ENCODE measurements at regions not wholly inside any gene's neighbourhood (a gene's known extent, or its start where the extent isn't known, plus 50 kb on each side); places are given as distances from the start of the nearest gene placed in this dataset.

GRCh38 chr4:162847945-162848549 is 318.6 kb downstream of the NAF1 start:
- no peak for ATAC-seq
- FAIRE-seq: no peak
- ChIA-PET CTCF (no interaction called here), POLR2A (no interaction called here)
- WGBS (ENCODE audit: missing lambda C conversion rate): 0% methylated on average over 1 of the region's 1 CpG
- H3K27ac ChIP-seq: no peak overlapping the region
- no peak overlapping the region for H3K4me2 ChIP-seq
- DNase-seq (ENCODE audit: low read depth in 1 of 2, low spot score in 1 of 2): no peak
- H3K4me1 ChIP-seq: no peaks in the 10 kb centered on the region
- H3K4me3 ChIP-seq: no peak overlapping the region
- no peaks in the 10 kb centered on the region for H3K9me3 ChIP-seq
- TF ChIP-seq RAD21 (conservative IDR thresholded peaks at IDR 0.05 in 1 of 2, IDR thresholded peaks at IDR 0.05 in 1 of 2) (no peak), PHF8 (IDR thresholded peaks at IDR 0.05; ENCODE audit: borderline replicate concordance, low read depth) (no peak), ESRRA (IDR thresholded peaks at IDR 0.05; ENCODE audit: borderline replicate concordance, low read length) (no peak), RFX5 (IDR thresholded peaks at IDR 0.05) (no peak), CBX2 (IDR thresholded peaks at IDR 0.05; ENCODE audit: borderline replicate concordance, low read depth) (no peak), EHF (CRISPR knock-in tag; IDR thresholded peaks at IDR 0.05) (no peak)

- H3K27ac ChIP-seq: no peak overlapping the region
- H3K4me2 ChIP-seq: no peak overlapping the region
- FAIRE-seq (no peak), DNase-seq (ENCODE audit: low read depth in 1 of 2, low spot score in 1 of 2) (no peak), ATAC-seq (no peak)
- no peaks in the 10 kb centered on the region for H3K9me3 ChIP-seq
- TF ChIP-seq PHF8 (IDR thresholded peaks at IDR 0.05; ENCODE audit: borderline replicate concordance, low read depth): no peak
- no peak for TF ChIP-seq CBX2 (IDR thresholded peaks at IDR 0.05; ENCODE audit: borderline replicate concordance, low read depth)
- 37% methylated on average over 1 of the region's 1 CpG for WGBS (ENCODE audit: missing lambda C conversion rate)
- ChIA-PET CTCF (no interaction called here), POLR2A (no interaction called here)
- no peak overlapping the region for H3K4me3 ChIP-seq
- H3K4me1 ChIP-seq: no peaks in the 10 kb centered on the region
Measured at GRCh38 chr4:162841753-162842152, 324.9 kb downstream of the NAF1 start.

- peak in 1 of 2 experiments; percentile 53; a peak in 2 of 6 replicates for ATAC-seq
- CTCF ChIA-PET: no interaction called here
- peak in 1 of 2 experiments; percentile 8 for DNase-seq (ENCODE audit: low read depth in 1 of 2, low spot score in 1 of 2)
- Histone ChIP-seq H3K4me2 (no peak overlapping the region), H3K27ac (no peak overlapping the region), H3K4me1 (no peaks in the 10 kb centered on the region), H3K9me3 (no peaks in the 10 kb centered on the region), H3K4me3 (no peak overlapping the region)
- POLR2A ChIA-PET: no interaction called here
- WGBS (ENCODE audit: missing lambda C conversion rate): 68% methylated on average over 4 of the region's 4 CpGs
- TF ChIP-seq KDM5A (IDR thresholded peaks at IDR 0.05) (no peak), PHF8 (IDR thresholded peaks at IDR 0.05; ENCODE audit: borderline replicate concordance, low read depth) (no peak), PBX3 (IDR thresholded peaks at IDR 0.05) (no peak), POLR2AphosphoS2 (conservative IDR thresholded peaks at IDR 0.05; ENCODE audit: low read length) (no peak), EHMT2 (IDR thresholded peaks at IDR 0.05; ENCODE audit: low read depth) (no peak), NR3C1 (IDR thresholded peaks at IDR 0.05) (no peak), RNF2 (IDR thresholded peaks at IDR 0.05; ENCODE audit: borderline replicate concordance, low read depth) (no peak), EHF (CRISPR knock-in tag; IDR thresholded peaks at IDR 0.05) (no peak), HOXB13 (CRISPR knock-in tag; IDR thresholded peaks at IDR 0.05; ENCODE audit: low read depth) (no peak), BHLHE40 (IDR thresholded peaks at IDR 0.05; ENCODE audit: low read depth, low read length) (no peak), MAFK (IDR thresholded peaks at IDR 0.05; ENCODE audit: partially characterized antibody) (no peak), HOXB5 (CRISPR knock-in tag; IDR thresholded peaks at IDR 0.05) (no peak), HEYL (CRISPR knock-in tag; IDR thresholded peaks at IDR 0.05) (no peak), MAZ (IDR thresholded peaks at IDR 0.05; ENCODE audit: borderline replicate concordance, low read depth, low read length) (no peak), ATOH8 (CRISPR knock-in tag; IDR thresholded peaks at IDR 0.05; ENCODE audit: low read depth) (no peak), SREBF2 (IDR thresholded peaks at IDR 0.05) (no peak), CBX8 (IDR thresholded peaks at IDR 0.05) (no peak)
- TF ChIP-seq, protein P1, sequence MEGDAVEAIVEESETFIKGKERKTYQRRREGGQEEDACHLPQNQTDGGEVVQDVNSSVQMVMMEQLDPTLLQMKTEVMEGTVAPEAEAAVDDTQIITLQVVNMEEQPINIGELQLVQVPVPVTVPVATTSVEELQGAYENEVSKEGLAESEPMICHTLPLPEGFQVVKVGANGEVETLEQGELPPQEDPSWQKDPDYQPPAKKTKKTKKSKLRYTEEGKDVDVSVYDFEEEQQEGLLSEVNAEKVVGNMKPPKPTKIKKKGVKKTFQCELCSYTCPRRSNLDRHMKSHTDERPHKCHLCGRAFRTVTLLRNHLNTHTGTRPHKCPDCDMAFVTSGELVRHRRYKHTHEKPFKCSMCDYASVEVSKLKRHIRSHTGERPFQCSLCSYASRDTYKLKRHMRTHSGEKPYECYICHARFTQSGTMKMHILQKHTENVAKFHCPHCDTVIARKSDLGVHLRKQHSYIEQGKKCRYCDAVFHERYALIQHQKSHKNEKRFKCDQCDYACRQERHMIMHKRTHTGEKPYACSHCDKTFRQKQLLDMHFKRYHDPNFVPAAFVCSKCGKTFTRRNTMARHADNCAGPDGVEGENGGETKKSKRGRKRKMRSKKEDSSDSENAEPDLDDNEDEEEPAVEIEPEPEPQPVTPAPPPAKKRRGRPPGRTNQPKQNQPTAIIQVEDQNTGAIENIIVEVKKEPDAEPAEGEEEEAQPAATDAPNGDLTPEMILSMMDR (IDR thresholded peaks at IDR 0.05): no peak
- TF ChIP-seq, protein P2, sequence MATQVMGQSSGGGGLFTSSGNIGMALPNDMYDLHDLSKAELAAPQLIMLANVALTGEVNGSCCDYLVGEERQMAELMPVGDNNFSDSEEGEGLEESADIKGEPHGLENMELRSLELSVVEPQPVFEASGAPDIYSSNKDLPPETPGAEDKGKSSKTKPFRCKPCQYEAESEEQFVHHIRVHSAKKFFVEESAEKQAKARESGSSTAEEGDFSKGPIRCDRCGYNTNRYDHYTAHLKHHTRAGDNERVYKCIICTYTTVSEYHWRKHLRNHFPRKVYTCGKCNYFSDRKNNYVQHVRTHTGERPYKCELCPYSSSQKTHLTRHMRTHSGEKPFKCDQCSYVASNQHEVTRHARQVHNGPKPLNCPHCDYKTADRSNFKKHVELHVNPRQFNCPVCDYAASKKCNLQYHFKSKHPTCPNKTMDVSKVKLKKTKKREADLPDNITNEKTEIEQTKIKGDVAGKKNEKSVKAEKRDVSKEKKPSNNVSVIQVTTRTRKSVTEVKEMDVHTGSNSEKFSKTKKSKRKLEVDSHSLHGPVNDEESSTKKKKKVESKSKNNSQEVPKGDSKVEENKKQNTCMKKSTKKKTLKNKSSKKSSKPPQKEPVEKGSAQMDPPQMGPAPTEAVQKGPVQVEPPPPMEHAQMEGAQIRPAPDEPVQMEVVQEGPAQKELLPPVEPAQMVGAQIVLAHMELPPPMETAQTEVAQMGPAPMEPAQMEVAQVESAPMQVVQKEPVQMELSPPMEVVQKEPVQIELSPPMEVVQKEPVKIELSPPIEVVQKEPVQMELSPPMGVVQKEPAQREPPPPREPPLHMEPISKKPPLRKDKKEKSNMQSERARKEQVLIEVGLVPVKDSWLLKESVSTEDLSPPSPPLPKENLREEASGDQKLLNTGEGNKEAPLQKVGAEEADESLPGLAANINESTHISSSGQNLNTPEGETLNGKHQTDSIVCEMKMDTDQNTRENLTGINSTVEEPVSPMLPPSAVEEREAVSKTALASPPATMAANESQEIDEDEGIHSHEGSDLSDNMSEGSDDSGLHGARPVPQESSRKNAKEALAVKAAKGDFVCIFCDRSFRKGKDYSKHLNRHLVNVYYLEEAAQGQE (IDR thresholded peaks at IDR 0.05): no peak
- FAIRE-seq: no peak
Measured at GRCh38 chr4:162839814-162840213, 326.9 kb downstream of the NAF1 start.
